Anterior cingulate cortex (tissue), 58 donors: ENCODE measurements at regions not wholly inside any gene's neighbourhood (a gene's known extent, or its start where the extent isn't known, plus 50 kb on each side); places are given as distances from the start of the nearest gene placed in this dataset.

ENCODE experiments used
- DNase-seq, 58 donors: peaks; one replicate each; lab custom pipeline; 2025; lab: John Stamatoyannopoulos, UW

GRCh38 chr15:73001840-73002239 is 50.4 kb upstream of the NEO1 start:
- DNase-seq, result no peak

- no peak for DNase-seq
Measured at GRCh38 chr15:73000293-73000692, 52.0 kb upstream of the NEO1 start.

GRCh38 chr15:72999586-72999985 is 52.7 kb upstream of the NEO1 start:
- no peak for DNase-seq

- DNase-seq, result no peak
Measured at GRCh38 chr15:72998681-72999466, 53.4 kb upstream of the NEO1 start.

- DNase-seq, result peak in 1 of 58 donors; percentile 13
Measured at GRCh38 chr15:72998226-72998625, 54.0 kb upstream of the NEO1 start.

GRCh38 chr15:72995849-72996248 is 56.4 kb upstream of the NEO1 start:
- DNase-seq, result no peak

GRCh38 chr15:72994534-72995177 is 57.6 kb upstream of the NEO1 start:
- peak in 41 of 58 donors; percentile 5 to 78 (median 31) for DNase-seq

GRCh38 chr15:72992841-72993252 is 59.4 kb upstream of the NEO1 start:
- peak in 1 of 58 donors; percentile 3 for DNase-seq

GRCh38 chr15:72991026-72991425 is 61.2 kb upstream of the NEO1 start:
- no peak for DNase-seq

- no peak for DNase-seq
Measured at GRCh38 chr15:72983801-72984545, 68.3 kb upstream of the NEO1 start.

- DNase-seq, result no peak
Measured at GRCh38 chr15:72982714-72983113, 69.5 kb upstream of the NEO1 start.

- DNase-seq, result no peak
Measured at GRCh38 chr15:72980661-72981060, 71.6 kb upstream of the NEO1 start.

- no peak for DNase-seq
Measured at GRCh38 chr15:72979791-72980190, 72.5 kb upstream of the NEO1 start.

GRCh38 chr15:72979308-72979707 is 73.0 kb upstream of the NEO1 start:
- no peak for DNase-seq

- no peak for DNase-seq
Measured at GRCh38 chr15:72978223-72978622, 74.0 kb upstream of the NEO1 start.

- DNase-seq, result no peak
Measured at GRCh38 chr15:72972362-72972761, 79.9 kb upstream of the NEO1 start.

GRCh38 chr15:72971766-72972165 is 80.5 kb upstream of the NEO1 start:
- peak in 3 of 58 donors; percentile 1 to 17 (median 17) for DNase-seq

- DNase-seq, result peak in 4 of 58 donors; percentile 4 to 8 (median 6)
Measured at GRCh38 chr15:72970933-72971760, 81.1 kb upstream of the NEO1 start.

GRCh38 chr15:72968531-72968922 is 83.7 kb upstream of the NEO1 start:
- DNase-seq, result peak in 1 of 58 donors; percentile 22

GRCh38 chr15:72967811-72968530 is 84.3 kb upstream of the NEO1 start:
- no peak for DNase-seq
